ENCODE measurements at regions not wholly inside any gene's neighbourhood (a gene's known extent, or its start where the extent isn't known, plus 50 kb on each side); places are given as distances from the start of the nearest gene placed in this dataset.
A peak's percentile ranks its signal among the peaks of the same experiment; 100 is the strongest.
"Not testable (repeated sequence)": the region's sequence is repeated elsewhere in the genome, so short reads cannot be mapped to it uniquely, and the experiment has no call there.

- H3K27me3 ChIP-seq; H3K4me1 ChIP-seq; H3K9me3 ChIP-seq; H3K4me3 ChIP-seq; DNase-seq; H3K27ac ChIP-seq; intact Hi-C loops (cut with DNase I); H3K36me3 ChIP-seq: not testable (repeated sequence)
- peak in 1 of 6 experiments; percentile 26 for TF ChIP-seq CTCF (IDR thresholded peaks at IDR 0.05)
- 89 to 90% methylated on average over 2 to 4 of the region's 4 CpGs for WGBS, 2 donors
These were observed 111.4 kb upstream of the METTL9 start for GRCh38 chr16:21487956-21488355.

GRCh38 chr16:21499046-21499445 is 100.3 kb upstream of the METTL9 start:
- H3K36me3 ChIP-seq; intact Hi-C loops (cut with DNase I); H3K27ac ChIP-seq; H3K27me3 ChIP-seq; H3K4me3 ChIP-seq; DNase-seq; H3K9me3 ChIP-seq: not testable (repeated sequence)
- H3K4me1 ChIP-seq = peaks cover 0 to 20% (median 4%) of the 10 kb centered on the region in 3 donors
- WGBS, 2 donors = 59% methylated on average over 6 of the region's 9 CpGs; no CpG with 5 or more reads in 1 of the 2 donors

DNA sequence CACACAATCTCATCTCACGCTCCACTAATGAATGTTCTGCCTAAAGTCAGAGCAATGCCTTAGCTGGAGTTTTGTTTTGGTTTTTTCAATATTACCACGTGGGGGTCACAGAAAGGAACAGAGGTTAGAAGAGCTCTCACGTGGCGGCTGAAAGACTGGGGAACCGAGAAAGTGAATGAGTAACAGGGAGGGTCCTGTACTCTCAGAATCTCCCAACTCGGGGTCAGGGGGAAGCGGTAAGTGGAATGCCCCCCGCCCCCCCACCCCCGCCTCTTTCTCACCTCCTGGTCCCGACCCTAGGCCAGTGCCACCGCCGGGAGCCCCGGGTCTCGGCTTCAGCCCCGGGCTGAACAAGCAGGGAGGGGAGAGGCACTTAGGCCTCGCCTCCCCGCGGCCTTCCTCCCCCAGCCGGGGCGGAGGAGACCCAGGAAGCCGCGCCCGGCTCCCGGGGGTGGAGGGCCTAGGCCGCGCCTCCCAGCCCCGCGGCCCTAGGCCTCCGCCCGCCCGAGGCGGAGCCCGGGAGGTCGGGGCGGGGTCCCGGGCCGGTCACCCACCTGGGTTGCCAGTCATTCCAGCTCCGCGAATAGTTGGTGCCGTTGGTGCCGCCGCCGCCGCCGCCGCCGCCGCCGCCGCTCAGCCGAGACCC is 98.0 kb upstream of the METTL9 start:
- H3K9me3 ChIP-seq; intact Hi-C loops (cut with DNase I); H3K27me3 ChIP-seq; DNase-seq; H3K36me3 ChIP-seq: not testable (repeated sequence)
- peak overlapping the region; percentile 71 to 91 (median 80) for H3K4me3 ChIP-seq
- peak overlapping the region; percentile 98 to 100 (median 98) for H3K27ac ChIP-seq
- peaks cover 0 to 31% (median 4%) of the 10 kb centered on the region in 3 donors for H3K4me1 ChIP-seq
- 0 to 1% methylated on average over 1 to 8 of the region's 51 CpGs for WGBS, 2 donors

- DNase-seq = peak; percentile 65
These were observed 97.3 kb upstream of the METTL9 start for GRCh38 chr16:21501869-21502667.

DNA sequence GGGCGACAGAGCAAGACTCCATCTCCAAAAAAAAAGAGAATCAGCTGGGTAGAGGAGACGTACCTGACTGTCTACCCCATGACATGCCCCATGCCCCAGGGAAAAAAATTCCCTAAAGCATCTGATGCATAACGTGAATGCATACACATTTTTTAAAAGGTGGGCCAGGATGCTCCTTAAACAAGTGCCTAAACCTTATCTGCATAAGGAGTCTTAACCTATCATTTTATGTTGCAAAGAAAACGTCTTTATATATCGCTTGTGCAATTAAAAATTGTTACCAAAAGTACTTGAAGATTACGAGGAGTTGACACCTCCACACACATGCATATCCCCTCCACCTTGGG is 95.8 kb upstream of the METTL9 start:
- H3K27ac ChIP-seq = peak overlapping the region in 2 of 4 donors; percentile 99 to 100
- H3K36me3 ChIP-seq; H3K27me3 ChIP-seq; H3K9me3 ChIP-seq; DNase-seq; intact Hi-C loops (cut with DNase I); H3K4me3 ChIP-seq: not testable (repeated sequence)
- H3K4me1 ChIP-seq = peaks cover 0 to 53% (median 21%) of the 10 kb centered on the region in 3 donors
- 72 to 79% methylated on average over 5 to 6 of the region's 6 CpGs for WGBS, 2 donors

More at GRCh38 chr16:21501869-21502667, 97.3 kb upstream of the METTL9 start:
- peak overlapping the region; percentile 98 to 100 (median 98) for H3K27ac ChIP-seq
- TF ChIP-seq POLR2A (IDR thresholded peaks at IDR 0.05) (peak in 3 of 4 donors; percentile 62 to 98 (median 87)), CTCF (IDR thresholded peaks at IDR 0.05) (no peak)
- intact Hi-C loops (cut with DNase I) = no loop called here
- no peaks in the 10 kb centered on the region for H3K9me3 ChIP-seq
- peak overlapping the region; percentile 71 to 91 (median 80) for H3K4me3 ChIP-seq
- H3K27me3 ChIP-seq = no peaks in the 10 kb centered on the region
- WGBS, 2 donors = 0 to 1% methylated on average over 15 to 54 of the region's 91 CpGs
- peaks cover 0 to 38% (median 9%) of the 10 kb centered on the region in 3 donors for H3K4me1 ChIP-seq
- H3K36me3 ChIP-seq = no peaks in the 10 kb centered on the region

- H3K4me1 ChIP-seq = peaks cover 0 to 60% (median 27%) of the 10 kb centered on the region in 3 donors
- whole genome bisulfite sequencing, 2 donors = 83 to 89% methylated on average over 17 of the region's 17 CpGs
- H3K9me3 ChIP-seq; DNase-seq; H3K27me3 ChIP-seq; H3K4me3 ChIP-seq; H3K27ac ChIP-seq; H3K36me3 ChIP-seq; intact Hi-C loops (cut with DNase I): not testable (repeated sequence)
These were observed 95.2 kb upstream of the METTL9 start for GRCh38 chr16:21503941-21504832.

DNA sequence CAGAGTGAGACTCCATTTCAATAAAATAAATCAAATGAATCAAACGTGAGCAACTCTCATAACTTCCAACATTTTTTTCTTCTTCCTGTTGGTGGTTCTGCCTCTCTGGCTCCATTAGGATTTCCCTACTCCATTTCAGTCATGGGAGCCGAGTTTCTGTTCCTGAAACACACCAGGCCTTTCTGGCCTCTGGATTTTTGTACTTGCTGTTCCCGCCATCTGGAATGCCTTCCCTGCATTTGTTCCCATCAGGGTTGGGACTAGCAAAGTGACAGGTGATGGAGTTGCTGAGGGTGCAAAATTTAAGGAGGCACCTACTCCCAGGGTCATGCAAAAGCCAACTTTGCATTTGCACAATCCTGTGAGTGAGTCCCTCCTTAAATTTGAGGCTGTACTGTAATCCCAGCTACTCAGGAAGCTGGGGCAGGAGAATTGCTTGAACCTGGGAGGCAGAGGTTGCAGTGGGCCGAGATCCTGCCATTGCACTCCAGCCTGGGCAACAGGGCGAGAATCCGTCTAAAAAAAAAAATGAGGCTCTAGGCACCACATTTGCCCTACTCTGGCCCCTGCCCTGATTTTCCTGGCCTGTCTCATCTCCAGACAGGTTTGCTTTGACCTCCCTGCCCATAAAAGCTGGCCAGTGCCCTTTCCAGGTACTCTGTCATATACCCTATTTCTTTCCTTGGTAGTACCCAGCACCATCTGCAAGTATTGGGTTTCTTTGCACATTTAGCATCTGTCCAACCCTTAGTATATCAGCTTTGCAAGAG is 93.4 kb upstream of the METTL9 start:
- DNase-seq; H3K9me3 ChIP-seq; intact Hi-C loops (cut with DNase I); H3K4me3 ChIP-seq; H3K27me3 ChIP-seq; H3K36me3 ChIP-seq: not testable (repeated sequence)
- H3K27ac ChIP-seq = peak overlapping the region in 1 of 4 donors; percentile 39
- H3K4me1 ChIP-seq = peaks cover 11 to 73% (median 45%) of the 10 kb centered on the region in 3 donors
- 63% methylated on average over 4 to 5 of the region's 6 CpGs for WGBS, 2 donors

DNA sequence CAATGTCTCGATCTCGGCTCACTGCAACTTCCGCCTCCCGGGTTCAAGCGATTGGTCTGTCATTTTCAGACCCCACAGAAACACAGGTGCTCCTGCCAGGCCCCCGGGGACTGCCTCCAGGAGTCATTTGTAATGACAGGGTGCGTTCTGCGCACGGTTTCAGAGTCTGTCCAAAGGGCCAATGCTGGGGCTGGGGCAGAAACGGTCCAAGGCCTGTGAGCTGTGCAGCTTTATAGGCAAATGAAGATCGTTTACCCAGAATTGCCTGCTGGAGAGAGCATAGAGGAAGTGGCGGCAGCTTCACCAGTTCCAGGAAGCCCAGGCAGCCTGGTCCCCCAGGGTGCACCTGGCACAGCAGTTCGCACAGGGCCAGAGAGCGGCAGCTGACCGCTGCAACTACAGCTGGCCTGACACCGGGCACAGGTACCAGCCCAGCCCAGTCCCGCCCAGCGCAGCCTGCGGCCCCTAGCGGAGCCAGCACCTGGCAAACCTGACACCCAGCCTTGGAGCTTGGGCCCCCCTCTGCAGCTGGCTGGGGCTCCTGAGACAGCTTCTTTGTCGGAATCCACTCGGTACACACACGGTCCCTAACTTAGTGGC is 92.4 kb upstream of the METTL9 start:
- H3K36me3 ChIP-seq; H3K27me3 ChIP-seq; H3K9me3 ChIP-seq; DNase-seq; intact Hi-C loops (cut with DNase I): not testable (repeated sequence)
- 62 to 73% methylated on average over 22 to 23 of the region's 23 CpGs for WGBS, 2 donors
- peak overlapping the region in 2 of 4 donors; percentile 18 to 46 for H3K4me3 ChIP-seq
- H3K4me1 ChIP-seq = peaks cover 17 to 84% (median 55%) of the 10 kb centered on the region in 3 donors
- peak overlapping the region; percentile 25 to 84 (median 53) for H3K27ac ChIP-seq

GRCh38 chr16:21507631-21508305 is 91.6 kb upstream of the METTL9 start:
- intact Hi-C loops (cut with DNase I); H3K4me3 ChIP-seq; H3K9me3 ChIP-seq; DNase-seq; H3K27me3 ChIP-seq: not testable (repeated sequence)
- H3K4me1 ChIP-seq = peaks cover 25 to 88% (median 63%) of the 10 kb centered on the region in 3 donors
- peak overlapping the region; percentile 26 to 84 (median 57) for H3K27ac ChIP-seq
- H3K36me3 ChIP-seq = peaks cover 0 to 12% (median 0%) of the 10 kb centered on the region in 3 donors
- WGBS, 2 donors = 69 to 78% methylated on average over 11 of the region's 15 CpGs

All from esophagus squamous epithelium (tissue), 5 donors.